GM12891 (cell line): ENCODE measurements at regions not wholly inside any gene's neighbourhood (a gene's known extent, or its start where the extent isn't known, plus 50 kb on each side); places are given as distances from the start of the nearest gene placed in this dataset.

ENCODE experiments used
- DNase-seq: peaks from one replicate; pipeline ENCODE4 v3.0.0; 2011; ENCODE audit warnings: low spot score; ENCODE audit not compliant: insufficient read length
- FAIRE-seq: peaks from 2 replicates; lab custom pipeline; 2011; peaks lifted over from hg19 to GRCh38; lab: Jason Lieb, UNC
- PAX5 ChIP-seq: IDR thresholded peaks from 2 replicates; pipeline ENCODE4 v1.6.1; 2011; ENCODE audit warnings: low read length, moderate library complexity, mild to moderate bottlenecking; ENCODE audit not compliant: insufficient read depth, severe bottlenecking
- POLR2A ChIP-seq: IDR thresholded peaks from 2 replicates; pipeline ENCODE4 v1.6.1; 2011; ENCODE audit warnings: low read depth, low read length, control low read depth
- POLR2AphosphoS5 ChIP-seq: IDR thresholded peaks from 2 replicates; pipeline ENCODE4 v1.6.1; 2011; ENCODE audit warnings: low read depth, low read length, control low read depth
- POU2F2 ChIP-seq: IDR thresholded peaks from 2 replicates; pipeline ENCODE4 v1.6.1; 2011; ENCODE audit warnings: low read depth, mild to moderate bottlenecking, control low read depth, low read length, moderate library complexity
- SPI1 ChIP-seq: IDR thresholded peaks from 2 replicates; pipeline ENCODE4 v1.6.1; 2011; ENCODE audit warnings: low read depth, low read length, control low read depth
- TAF1 ChIP-seq: IDR thresholded peaks from 2 replicates; pipeline ENCODE4 v1.6.1; 2011; ENCODE audit warnings: low read depth, low read length, control low read depth

DNA sequence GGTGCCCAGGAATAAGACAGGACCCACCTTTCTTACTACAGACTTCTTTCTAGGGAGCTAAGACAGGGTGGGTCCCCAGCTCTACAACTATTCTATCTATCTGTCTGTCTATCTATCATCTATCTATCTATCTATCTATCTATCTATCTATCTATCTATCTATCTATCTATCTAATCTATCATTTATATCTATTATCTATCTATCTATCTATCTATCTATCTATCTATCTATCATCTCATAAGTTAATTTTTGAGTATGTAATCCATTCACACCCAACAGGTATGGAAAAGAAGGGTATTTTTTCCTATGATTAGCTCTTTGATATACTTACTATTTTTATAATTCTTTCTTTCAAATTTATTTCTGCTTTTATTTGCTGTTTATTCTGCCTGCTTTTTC, 55.9 kb downstream of the BAMBI start:
- FAIRE-seq (no peak), DNase-seq (no peak)
- TF ChIP-seq POLR2A, result no peak
- no peak for TF ChIP-seq POLR2AphosphoS5
- TF ChIP-seq SPI1, result no peak
- no peak for TF ChIP-seq POU2F2
- TF ChIP-seq TAF1, result no peak
- TF ChIP-seq PAX5, result no peak

- FAIRE-seq, result no peak
- DNase-seq, result no peak
- TF ChIP-seq POU2F2, result no peak
- no peak for TF ChIP-seq PAX5
- TF ChIP-seq TAF1, result no peak
- TF ChIP-seq POLR2A, result no peak
- TF ChIP-seq POLR2AphosphoS5, result no peak
- TF ChIP-seq SPI1, result no peak
These were observed 56.3 kb downstream of the BAMBI start for GRCh38 chr10:28733647-28734046.

- FAIRE-seq, result no peak
These were observed 57.8 kb downstream of the BAMBI start for GRCh38 chr10:28734938-28735759.

GRCh38 chr10:28737096-28737495, 59.8 kb downstream of the BAMBI start:
- DNase-seq, result no peak
- FAIRE-seq, result no peak
- TF ChIP-seq TAF1 (no peak), POLR2A (no peak), SPI1 (no peak), POU2F2 (no peak), PAX5 (no peak), POLR2AphosphoS5 (no peak)

More at GRCh38 chr10:28734938-28735759, 57.8 kb downstream of the BAMBI start:
- DNase-seq, result no peak
- TF ChIP-seq POLR2A (no peak), TAF1 (no peak), SPI1 (no peak), POLR2AphosphoS5 (no peak), PAX5 (no peak), POU2F2 (no peak)

DNA sequence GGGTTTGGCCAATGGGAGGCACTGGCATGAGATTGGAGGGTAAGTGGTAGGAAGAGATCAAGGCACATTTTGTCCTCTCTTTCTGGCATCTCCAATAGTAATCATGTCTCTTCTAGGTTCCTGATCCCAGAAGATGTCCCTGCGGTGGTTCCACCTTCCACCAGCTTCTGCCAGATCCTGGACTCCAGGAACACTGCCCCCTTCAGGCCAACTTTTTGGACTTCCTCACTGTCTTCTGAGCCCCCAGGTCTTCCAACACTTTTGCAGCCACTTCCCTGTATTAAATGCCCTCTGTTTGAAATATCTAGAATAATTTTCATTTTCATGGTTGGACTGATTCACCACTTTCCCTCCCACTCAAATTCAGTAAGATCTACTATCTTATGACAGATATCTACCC, 60.9 kb downstream of the BAMBI start:
- TF ChIP-seq TAF1, result no peak
- no peak for TF ChIP-seq POLR2AphosphoS5
- no peak for TF ChIP-seq SPI1
- no peak for TF ChIP-seq PAX5
- no peak for TF ChIP-seq POLR2A
- TF ChIP-seq POU2F2, result no peak
- no peak for DNase-seq
- FAIRE-seq, result no peak

- no peak for FAIRE-seq
- DNase-seq, result no peak
- TF ChIP-seq SPI1 (no peak), PAX5 (no peak), POU2F2 (no peak), TAF1 (no peak), POLR2AphosphoS5 (no peak)
These were observed 66.3 kb downstream of the BAMBI start for GRCh38 chr10:28743576-28743975.

- DNase-seq (no peak), FAIRE-seq (no peak)
- TF ChIP-seq POLR2A, result no peak
- TF ChIP-seq PAX5, result no peak
- no peak for TF ChIP-seq SPI1
- TF ChIP-seq POU2F2, result no peak
- no peak for TF ChIP-seq POLR2AphosphoS5
- no peak for TF ChIP-seq TAF1
These were observed 66.9 kb downstream of the BAMBI start for GRCh38 chr10:28744069-28744768.

GRCh38 chr10:28754930-28755718, 77.8 kb downstream of the BAMBI start:
- FAIRE-seq, result no peak
- no peak for DNase-seq
- TF ChIP-seq PAX5 (no peak), SPI1 (no peak), POLR2A (no peak), POLR2AphosphoS5 (no peak), POU2F2 (no peak), TAF1 (no peak)

- FAIRE-seq (no peak), DNase-seq (no peak)
- TF ChIP-seq POU2F2 (no peak), SPI1 (no peak), POLR2A (no peak), POLR2AphosphoS5 (no peak), TAF1 (no peak)
These were observed 83.9 kb downstream of the BAMBI start for GRCh38 chr10:28761084-28761846.
